GM13976 (cell line): ENCODE measurements at regions not wholly inside any gene's neighbourhood (a gene's known extent, or its start where the extent isn't known, plus 50 kb on each side); places are given as distances from the start of the nearest gene placed in this dataset.

Source experiments
- DNase-seq: peaks from one replicate; pipeline ENCODE4 v3.0.0; 2012; ENCODE audit warnings: low spot score
- in situ Hi-C: fragments of 300-500 bp; cut with MboI; formaldehyde crosslinking; loops from one replicate; pipeline ENCODE4 v1.12.0; 2022; ENCODE audit warnings: low sequenced_read_pairs, mixed read lengths, inconsistent platforms; ENCODE audit not compliant: unreplicated experiment
- TF ChIP-seq, protein P1 (sequence below): IDR thresholded peaks from 2 replicates; pipeline ENCODE4 v1.5.1; 2012; ENCODE audit warnings: borderline replicate concordance, mild to moderate bottlenecking; ENCODE audit not compliant: insufficient read depth; ENCODE audit errors: extremely low read depth, missing control alignments, control extremely low read depth

DNA sequence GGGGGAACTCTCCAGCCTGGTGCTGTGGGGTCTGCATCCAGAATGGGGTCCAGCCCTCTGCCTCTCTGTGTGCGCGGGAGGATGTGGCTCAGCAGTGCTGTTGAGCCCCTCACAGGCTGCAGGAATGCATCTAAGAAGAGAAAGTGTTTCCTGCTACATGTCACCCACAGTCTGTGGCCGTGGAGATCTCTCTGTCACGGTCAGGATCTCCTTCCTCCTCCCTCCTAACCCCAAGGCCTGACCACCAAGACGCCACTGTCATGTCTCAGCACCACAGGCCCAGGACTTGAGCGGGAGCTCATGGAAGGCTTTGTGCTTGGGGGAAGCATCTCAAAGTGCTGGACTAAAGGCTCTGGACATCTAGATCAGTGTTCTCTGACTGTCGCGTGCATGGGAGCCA, 90.1 kb downstream of the SREK1 start:
- no peak for DNase-seq
- TF ChIP-seq, protein P1, sequence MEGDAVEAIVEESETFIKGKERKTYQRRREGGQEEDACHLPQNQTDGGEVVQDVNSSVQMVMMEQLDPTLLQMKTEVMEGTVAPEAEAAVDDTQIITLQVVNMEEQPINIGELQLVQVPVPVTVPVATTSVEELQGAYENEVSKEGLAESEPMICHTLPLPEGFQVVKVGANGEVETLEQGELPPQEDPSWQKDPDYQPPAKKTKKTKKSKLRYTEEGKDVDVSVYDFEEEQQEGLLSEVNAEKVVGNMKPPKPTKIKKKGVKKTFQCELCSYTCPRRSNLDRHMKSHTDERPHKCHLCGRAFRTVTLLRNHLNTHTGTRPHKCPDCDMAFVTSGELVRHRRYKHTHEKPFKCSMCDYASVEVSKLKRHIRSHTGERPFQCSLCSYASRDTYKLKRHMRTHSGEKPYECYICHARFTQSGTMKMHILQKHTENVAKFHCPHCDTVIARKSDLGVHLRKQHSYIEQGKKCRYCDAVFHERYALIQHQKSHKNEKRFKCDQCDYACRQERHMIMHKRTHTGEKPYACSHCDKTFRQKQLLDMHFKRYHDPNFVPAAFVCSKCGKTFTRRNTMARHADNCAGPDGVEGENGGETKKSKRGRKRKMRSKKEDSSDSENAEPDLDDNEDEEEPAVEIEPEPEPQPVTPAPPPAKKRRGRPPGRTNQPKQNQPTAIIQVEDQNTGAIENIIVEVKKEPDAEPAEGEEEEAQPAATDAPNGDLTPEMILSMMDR = no peak
- in situ Hi-C loops = no loop called here

DNA sequence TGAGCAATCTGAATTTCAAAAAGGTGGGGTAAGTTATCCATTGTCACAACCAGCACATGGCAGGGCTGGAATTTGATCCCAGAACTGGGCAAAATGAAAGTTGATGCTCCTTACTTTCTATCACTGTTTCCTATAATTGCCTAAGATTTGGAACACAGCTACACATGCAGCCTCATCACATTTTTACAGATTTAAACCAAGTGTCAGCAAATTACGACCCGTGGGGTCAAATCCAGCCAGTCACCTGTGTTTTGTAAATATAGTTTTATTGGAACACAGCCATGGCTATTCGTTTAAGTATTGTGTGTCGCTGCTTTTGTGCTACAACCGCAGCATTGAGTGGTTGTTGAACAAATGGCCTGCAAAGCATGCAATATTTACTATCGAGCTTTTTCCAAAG, 94.3 kb downstream of the SREK1 start:
- TF ChIP-seq, protein P1 = no peak
- DNase-seq = no peak
- in situ Hi-C loops = no loop called here

DNA sequence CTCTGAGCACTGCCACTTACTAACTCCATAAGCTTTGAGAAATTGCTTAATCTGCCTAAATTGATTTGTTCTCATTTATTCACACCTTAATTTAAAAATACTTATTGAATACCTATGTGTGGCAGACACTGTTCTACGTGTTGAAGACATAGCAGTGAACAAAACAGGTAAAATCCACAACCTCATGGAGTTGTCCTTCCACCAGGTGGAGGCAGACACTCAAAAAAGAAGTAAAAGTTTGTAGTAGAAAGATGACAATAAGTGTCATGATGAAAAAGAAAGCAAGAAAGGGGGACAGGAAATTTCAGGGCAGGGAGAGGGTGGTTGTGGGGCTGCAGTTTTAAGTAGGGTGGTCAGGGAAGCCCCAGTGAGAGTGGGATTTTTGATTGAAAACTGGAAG, 94.9 kb downstream of the SREK1 start:
- no peak for DNase-seq
- TF ChIP-seq, protein P1 = no peak
- in situ Hi-C loops = no loop called here

DNA sequence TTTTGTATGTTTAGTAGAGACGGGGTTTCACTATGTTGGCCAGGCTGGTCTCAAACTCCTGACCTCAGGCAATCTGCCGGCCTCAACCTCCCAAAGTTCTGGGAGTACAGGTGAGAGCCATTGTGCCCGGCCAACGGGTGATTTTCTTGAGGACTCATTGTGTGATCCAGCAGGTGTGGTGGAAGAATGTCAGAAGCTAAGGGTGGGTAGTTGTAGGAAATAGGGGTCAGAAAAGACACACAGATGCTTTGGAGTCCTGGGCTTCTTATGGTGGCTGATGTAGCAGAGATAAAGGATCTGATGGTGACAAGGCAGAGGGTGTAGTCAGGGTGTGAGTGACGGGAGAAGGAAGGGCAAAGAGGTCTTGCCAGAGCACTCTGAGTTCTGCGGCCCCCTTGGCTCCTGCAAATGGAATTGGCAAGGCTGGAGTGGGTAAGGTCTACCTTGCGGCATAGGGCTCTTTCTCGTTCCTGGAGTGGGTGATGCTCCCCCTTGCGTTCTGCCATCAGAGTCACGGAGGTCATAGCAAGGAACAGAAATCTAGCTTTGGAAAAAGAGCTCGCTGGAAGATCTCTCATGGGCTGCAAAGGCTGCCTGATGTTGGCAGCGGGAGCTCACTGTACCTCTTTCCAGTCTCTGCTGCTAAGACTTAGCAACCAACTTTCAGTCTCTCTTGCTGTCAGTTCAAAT, 97.2 kb downstream of the SREK1 start:
- TF ChIP-seq, protein P1 = no peak
- in situ Hi-C loops = no loop called here
- no peak for DNase-seq

DNA sequence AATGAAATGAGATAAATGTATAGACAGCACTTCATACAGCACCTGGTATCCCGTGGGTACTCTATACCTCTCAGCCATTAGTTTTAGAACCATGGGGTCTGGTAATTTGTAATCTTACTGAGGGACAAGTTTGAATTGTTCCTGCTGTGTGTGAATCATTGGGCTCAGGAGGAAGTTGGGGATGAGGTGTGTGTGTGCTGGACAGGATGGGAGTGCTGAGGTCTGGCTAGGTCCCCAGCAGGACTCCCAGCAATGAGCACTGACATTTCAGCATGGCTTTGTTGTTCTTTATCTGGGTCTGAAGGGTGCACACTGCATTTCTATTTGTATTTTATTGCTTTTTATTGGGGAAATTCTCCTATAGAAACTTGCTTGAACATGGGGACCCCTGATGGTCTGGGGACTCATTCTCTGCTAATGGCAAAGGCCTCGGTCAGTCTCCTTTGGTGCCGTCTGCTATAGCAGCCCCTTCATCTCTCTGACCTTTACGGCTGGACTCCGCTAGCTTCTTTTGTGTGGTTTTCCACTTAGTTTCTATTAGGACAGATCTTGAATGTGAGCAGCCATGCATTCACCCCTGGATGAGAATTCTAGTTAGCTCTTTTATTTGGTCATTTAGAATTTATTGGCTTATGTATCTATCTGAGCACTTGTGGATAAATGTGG, 98.1 kb downstream of the SREK1 start:
- in situ Hi-C loops = no loop called here
- TF ChIP-seq, protein P1 = no peak
- no peak for DNase-seq

DNA sequence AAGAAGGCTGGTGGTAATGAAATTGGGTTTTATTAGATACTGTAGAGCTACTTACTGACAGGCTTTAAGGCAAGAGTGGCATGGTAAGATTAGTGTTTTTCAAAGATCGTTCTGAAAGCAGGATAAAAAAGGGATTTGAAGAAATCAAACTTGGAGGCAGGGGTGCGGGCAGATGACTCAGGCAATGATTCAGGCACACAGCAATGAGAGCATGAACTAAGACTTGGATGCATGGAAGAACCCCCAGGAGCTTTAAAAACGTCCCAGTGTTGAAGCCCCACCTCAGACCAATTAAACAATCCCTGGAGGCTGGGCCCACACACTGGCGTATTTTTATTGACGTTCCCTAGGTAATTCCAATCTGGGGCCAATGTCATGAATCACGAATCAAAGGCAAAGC, 102.5 kb downstream of the SREK1 start:
- in situ Hi-C loops = no loop called here
- TF ChIP-seq, protein P1 = no peak
- DNase-seq = no peak
